GM12875 (cell line): ENCODE measurements at regions not wholly inside any gene's neighbourhood (a gene's known extent, or its start where the extent isn't known, plus 50 kb on each side); places are given as distances from the start of the nearest gene placed in this dataset.
"Not testable (repeated sequence)": the region's sequence is repeated elsewhere in the genome, so short reads cannot be mapped to it uniquely, and the experiment has no call there.

Experiments used
- H3K4me3 ChIP-seq: one replicate; pipeline ENCODE4 v1.5.1; 2011; ENCODE audit warnings: low read depth, low read length, control low read depth
- CTCF ChIP-seq: IDR thresholded peaks from 2 replicates; pipeline ENCODE4 v1.5.1; 2011; ENCODE audit warnings: low read depth, mild to moderate bottlenecking, control low read depth, inconsistent platforms, low read length, moderate library complexity, borderline replicate concordance; ENCODE audit not compliant: insufficient read depth

GRCh38 chr4:137901114-137901513, 341.0 kb downstream of the SLC7A11 start:
- H3K4me3 ChIP-seq = no peak overlapping the region
- TF ChIP-seq CTCF = no peak

- H3K4me3 ChIP-seq = no peak overlapping the region
- TF ChIP-seq CTCF = no peak
These were observed 345.9 kb downstream of the SLC7A11 start for GRCh38 chr4:137896221-137896737.

- not testable (repeated sequence) for H3K4me3 ChIP-seq
These were observed 346.6 kb downstream of the SLC7A11 start for GRCh38 chr4:137895515-137895914.

GRCh38 chr4:137892134-137892533, 350.0 kb downstream of the SLC7A11 start:
- no peak overlapping the region for H3K4me3 ChIP-seq
- TF ChIP-seq CTCF = no peak

GRCh38 chr4:137890812-137891211, 351.3 kb downstream of the SLC7A11 start:
- H3K4me3 ChIP-seq = no peak overlapping the region
- TF ChIP-seq CTCF = no peak

- no peak for TF ChIP-seq CTCF
- no peak overlapping the region for H3K4me3 ChIP-seq
These were observed 349.3 kb upstream of the PCDH18 start for GRCh38 chr4:137881641-137882040.

- not testable (repeated sequence) for H3K4me3 ChIP-seq
These were observed 335.8 kb upstream of the PCDH18 start for GRCh38 chr4:137868067-137868466.

GRCh38 chr4:137866671-137867070, 334.4 kb upstream of the PCDH18 start:
- no peak for TF ChIP-seq CTCF
- H3K4me3 ChIP-seq = no peak overlapping the region
